GM19043 (cell line): ENCODE measurements at regions not wholly inside any gene's neighbourhood (a gene's known extent, or its start where the extent isn't known, plus 50 kb on each side); places are given as distances from the start of the nearest gene placed in this dataset.
"Not testable (repeated sequence)": the region's sequence is repeated elsewhere in the genome, so short reads cannot be mapped to it uniquely, and the experiment has no call there.

Experiments used
- ATAC-seq: cut with Tn5 transposase; IDR thresholded peaks from one replicate; pipeline ENCODE4 v1.9.1; 2021; ENCODE audit warnings: low read depth; ENCODE audit not compliant: unreplicated experiment

GRCh38 chr20:1827510-1827973, 67.7 kb upstream of the SIRPA start:
- ATAC-seq: no peak

- no peak for ATAC-seq
Measured at GRCh38 chr20:1825938-1826445, 69.2 kb upstream of the SIRPA start.

DNA sequence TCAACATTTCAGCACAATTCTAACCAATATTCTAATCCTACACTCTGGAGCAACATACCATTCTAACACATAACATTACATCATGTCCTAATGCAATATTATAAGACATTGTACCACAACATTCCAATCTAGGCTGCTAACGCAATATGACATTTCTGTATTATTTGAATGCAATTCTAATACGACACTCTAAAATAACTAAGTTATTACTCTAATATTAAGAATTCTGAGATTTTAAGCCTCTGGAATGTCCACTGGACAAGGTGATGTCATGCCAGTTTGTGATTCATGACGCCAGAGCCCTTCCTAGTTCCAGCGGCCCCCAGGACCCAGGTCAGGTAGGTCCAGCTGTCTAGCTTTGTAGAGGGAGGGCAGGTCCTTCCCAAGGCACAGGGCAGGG, 69.7 kb upstream of the SIRPA start:
- ATAC-seq: no peak

DNA sequence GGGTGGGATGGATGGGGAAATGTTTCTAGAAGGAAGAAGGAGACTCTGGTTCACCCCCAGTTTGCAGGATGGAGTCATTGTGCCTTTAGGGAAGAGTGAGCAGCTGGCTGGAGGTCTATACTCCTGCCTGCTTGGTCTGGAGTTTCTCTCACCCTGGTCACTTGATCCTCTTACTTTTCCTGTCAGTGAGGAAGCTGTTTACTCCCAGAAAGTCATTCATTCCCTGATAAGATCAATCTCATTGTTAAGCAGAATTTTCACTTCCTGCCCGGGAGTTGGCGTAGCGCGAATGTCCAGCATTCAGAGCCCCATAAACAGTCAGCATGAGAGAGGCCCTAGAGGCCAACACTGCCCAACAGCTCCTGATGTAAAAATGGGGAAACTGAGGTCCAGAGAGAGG, 70.4 kb upstream of the SIRPA start:
- no peak for ATAC-seq

DNA sequence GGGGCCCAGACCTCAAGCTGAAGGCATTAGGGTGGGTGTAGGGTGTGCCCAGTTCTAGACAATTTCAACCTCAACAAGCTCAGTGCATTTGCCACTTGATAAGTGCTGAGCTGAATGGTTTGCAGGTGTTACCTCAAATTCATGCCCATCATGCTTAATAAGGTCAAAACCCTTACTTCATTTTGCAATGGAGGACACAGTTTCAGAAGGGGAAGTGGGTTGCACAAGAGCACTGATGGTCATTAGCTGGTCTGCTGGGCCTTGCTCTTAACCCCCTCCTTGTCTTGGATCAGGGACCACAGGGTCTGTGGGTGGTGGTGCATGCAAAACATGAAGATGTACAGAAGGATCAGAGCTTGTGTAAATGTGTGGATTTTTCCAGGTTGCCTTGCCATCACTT, 71.0 kb upstream of the SIRPA start:
- no peak for ATAC-seq

- ATAC-seq: no peak
Measured at GRCh38 chr20:1823450-1823844, 71.8 kb upstream of the SIRPA start.

DNA sequence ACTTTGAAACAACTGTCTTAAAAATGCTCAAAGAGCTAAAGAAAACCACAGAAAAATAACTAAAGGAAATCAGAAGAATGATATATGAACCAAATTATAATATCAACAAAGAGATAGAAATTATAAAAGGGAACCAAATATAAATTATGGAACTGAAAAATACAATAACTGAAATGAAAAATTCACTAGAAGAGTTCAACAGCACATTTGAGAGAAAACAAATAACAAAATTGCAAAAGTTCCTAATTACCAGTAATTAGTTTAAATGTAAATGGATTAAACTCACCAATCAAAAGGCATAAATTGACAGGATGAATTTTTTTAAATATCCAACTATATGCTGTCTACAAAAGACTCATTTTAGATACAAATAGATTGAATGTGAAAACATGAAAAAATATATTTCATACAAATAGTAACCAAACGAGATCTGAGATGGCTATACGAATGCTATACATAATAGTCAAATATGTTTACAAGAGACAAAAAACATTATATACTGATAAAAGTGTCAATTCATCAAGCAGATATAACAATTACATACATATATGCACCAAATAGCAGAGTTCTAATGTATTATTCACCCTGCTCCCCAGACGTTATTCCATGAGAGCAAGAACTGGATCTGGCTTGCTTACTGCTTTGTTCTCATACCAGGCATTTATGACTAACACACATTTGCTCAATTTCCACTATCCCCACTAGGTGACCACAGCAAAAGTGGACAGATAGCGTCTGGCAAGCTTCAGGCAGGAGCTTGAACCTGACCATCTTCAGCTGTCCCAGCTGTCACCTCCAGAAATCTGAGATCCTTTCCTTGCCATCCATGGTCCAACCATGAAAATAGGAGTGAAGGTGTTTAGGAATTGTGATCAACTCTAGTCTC, 72.4 kb upstream of the SIRPA start:
- no peak for ATAC-seq

- ATAC-seq: no peak
Measured at GRCh38 chr20:1820138-1821079, 74.8 kb upstream of the SIRPA start.

DNA sequence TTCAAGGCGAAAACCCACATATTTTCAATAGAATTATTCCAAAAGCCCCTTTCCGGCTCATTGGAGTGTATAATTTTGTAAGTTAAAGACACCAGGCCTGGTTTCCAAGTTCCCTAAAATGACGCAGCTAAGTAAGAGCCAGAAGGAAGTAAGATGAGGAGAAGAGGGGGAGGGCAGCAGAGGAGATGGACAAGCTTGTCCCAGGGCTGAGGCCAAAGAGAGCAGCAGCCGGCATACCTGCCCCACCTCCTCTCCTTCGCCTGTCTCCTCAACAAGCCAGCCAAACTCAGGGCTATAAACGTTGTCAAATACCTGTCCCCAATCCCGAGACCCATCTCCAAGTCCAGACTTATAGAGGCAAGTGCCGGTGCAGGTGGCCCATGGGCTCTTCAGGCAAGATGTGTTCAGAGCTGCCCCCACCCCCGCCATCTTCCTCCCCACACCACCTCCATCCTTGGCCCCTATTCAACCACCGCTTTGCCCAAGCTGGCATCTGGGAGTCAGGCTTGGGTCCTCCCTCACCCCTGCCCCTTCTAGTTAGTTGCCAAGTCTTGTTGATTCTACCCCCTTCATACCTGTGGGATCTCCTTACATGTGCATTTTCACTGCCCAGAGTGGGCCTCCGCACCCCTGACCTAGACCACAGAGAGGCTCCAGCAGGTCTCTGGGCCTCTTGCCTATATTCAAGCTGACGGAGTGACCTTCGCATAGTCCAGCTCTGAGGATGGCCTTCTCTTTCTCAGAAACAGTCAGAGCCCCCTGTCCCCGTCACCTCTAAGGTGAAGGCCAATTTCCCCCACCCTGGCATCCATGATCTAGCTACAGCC, 75.7 kb upstream of the SIRPA start:
- no peak for ATAC-seq

GRCh38 chr20:1818895-1819294, 76.3 kb upstream of the SIRPA start:
- ATAC-seq: no peak

GRCh38 chr20:1818247-1818840, 76.9 kb upstream of the SIRPA start:
- no peak for ATAC-seq

GRCh38 chr20:1817577-1818211, 77.5 kb upstream of the SIRPA start:
- ATAC-seq: no peak

DNA sequence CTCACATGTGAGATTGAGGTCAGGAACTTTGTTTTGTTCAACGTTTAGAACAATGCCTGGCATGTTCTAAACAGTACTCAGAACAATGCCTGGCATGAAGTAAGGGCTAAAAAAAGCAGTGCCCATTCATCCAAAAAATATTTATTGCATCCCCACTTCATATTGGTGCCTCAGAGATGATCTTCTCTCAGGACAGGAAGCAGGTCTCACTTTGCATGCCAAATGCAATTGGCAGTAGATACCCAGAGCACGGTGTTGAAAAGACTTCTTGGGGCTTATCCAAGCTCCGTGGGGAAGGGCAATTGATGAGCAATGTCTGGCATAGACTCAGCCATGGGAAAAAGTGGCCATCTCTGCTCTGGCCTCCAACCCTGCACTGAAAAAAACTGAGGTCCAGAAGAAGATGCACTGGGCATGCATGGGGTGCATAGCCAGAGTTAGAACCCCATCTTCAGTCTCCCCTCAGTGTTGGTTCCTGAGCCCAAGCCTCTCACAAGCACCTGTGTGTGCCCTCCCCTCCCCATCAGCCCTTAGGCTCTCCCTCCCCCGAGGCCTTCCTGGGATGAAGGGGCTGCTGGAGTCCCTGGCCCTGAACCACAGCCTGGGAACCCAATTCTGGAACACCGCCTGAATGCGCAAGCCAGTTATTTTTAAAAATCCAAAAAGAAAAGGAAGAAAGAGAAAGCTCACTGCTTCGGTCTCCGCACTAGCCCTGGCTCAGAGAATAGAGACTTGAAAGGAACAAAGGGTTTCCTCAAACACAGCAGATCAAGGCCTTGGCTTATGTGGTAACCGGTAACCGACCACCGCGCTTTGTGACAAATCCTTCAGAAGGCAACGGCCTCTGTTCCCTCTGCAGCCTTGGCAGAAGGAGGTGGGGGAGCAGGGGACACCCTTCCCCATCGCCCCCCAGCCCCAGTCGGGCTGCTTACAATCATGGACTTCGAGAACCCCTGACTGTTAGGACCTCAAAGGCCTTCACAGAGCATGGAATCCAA, 78.5 kb upstream of the SIRPA start:
- ATAC-seq: no peak

DNA sequence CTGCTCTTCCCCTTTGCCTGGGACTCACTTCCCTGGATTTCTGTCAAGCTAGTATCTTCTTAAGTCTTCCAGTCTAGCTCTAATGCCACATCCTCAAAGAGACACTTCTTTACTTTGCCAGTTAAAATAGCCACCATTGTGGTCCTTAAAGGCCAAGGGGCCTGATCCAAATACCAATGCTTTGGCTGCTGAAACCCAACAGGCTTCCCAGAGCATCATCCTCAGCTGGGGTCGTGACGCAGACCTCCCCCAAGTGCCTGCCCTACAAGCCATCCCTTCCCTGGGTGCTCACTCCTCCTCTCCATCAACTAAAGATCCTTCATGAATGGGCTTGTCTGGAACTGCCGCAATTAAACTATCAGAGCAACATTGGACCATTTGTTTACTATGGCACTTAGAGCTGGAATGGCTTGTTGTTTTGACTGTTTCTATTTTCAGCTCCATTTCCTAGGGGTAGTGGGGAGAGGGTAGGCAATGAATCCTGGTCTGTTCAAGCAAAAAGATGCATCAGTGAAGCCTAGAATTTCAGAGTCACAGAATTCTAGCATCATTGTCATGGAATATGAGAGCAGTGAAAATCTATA, 79.6 kb upstream of the SIRPA start:
- ATAC-seq: no peak

DNA sequence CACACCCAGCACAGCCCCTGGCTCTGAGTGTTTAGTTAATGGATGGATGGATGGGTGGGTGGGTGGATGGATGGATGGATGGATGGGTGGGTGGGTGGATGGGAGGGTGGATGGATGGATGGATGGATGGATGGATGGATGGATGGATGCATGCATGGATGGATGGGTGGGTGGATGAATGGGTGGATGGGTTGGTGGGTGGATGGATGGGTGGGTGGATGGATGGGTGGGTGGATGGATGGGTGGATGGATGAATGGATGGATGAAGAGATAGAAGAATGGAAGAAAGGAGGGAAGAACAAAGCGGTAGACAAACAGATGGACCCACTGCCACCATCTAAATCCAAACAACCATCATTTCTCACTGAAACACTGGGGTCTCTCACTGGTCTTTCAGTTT, 80.3 kb upstream of the SIRPA start:
- not testable (repeated sequence) for ATAC-seq

- no peak for ATAC-seq
Measured at GRCh38 chr20:1813674-1814635, 81.3 kb upstream of the SIRPA start.

DNA sequence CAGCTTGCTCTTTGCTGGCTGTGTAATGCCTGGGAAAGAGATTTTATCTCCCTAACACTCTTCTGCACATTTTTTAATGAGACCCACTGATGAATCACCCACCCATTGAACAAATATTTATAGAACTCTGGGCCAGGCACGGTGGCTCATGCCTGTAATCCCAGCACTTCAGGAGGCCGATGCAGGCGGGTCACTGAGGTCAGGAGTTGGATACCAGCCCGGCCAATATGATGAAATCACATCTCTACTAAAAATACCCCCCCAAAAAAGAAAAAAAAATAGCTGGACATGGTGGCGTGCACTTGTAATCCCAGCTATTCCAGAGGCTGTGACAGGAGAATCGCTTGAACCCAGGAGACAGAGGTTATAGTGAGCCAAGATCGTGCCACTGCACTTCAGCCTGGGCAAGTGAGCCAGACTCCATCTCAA, 82.1 kb upstream of the SIRPA start:
- no peak for ATAC-seq
